Naive thymus-derived CD4-positive, alpha-beta T cell (primary cell): ENCODE measurements at regions not wholly inside any gene's neighbourhood (a gene's known extent, or its start where the extent isn't known, plus 50 kb on each side); places are given as distances from the start of the nearest gene placed in this dataset.
"Not testable (repeated sequence)": the region's sequence is repeated elsewhere in the genome, so short reads cannot be mapped to it uniquely, and the experiment has no call there.

Experiments
- ATAC-seq: fragments of 150-1000 bp; cut with Tn5 transposase; 2 replicates; pipeline ENCODE4 v1.10.0; 2021; ENCODE audit warnings: mild to moderate bottlenecking, moderate library complexity
- CTCF ChIA-PET: fragments of 350-600 bp; sonication (Branson Sonifier 250); formaldehyde crosslinking; loops from one replicate; lab custom pipeline; 2021; ENCODE audit warnings: antibody characterized with exemption; lab: Charles Lee
- POLR2A ChIA-PET: fragments of 350-600 bp; sonication (Branson Sonifier 250); formaldehyde crosslinking; loops from one replicate; lab custom pipeline; 2021; ENCODE audit warnings: antibody characterized with exemption, inconsistent platforms; lab: Charles Lee
- DNase-seq, 9 donors: peaks; one replicate each; pipeline versions ENCODE4 v3.0.0 to v3.0.0-alpha.2; 2020 to 2022; ENCODE audit warnings: mixed read lengths in 1 of 9
- H3K27ac ChIP-seq: one replicate; pipeline ENCODE4 v1.7.0; 2013; ENCODE audit warnings: mild to moderate bottlenecking, low read depth, low read length, moderate library complexity
- H3K27me3 ChIP-seq, 2 donors: one replicate each; pipeline ENCODE4 v1.7.0; 2013; ENCODE audit warnings: low read length in 2 of 2, mild to moderate bottlenecking in 2 of 2, moderate library complexity in 2 of 2; ENCODE audit not compliant: control insufficient read depth in 2 of 2, insufficient read depth in 2 of 2
- H3K36me3 ChIP-seq, 3 experiments: 1 replicate in 2 of 3; 2 replicates in 1 of 3; pipeline ENCODE4 v1.7.0; 2013; ENCODE audit warnings: low read length in 3 of 3, mild to moderate bottlenecking in 3 of 3, moderate library complexity in 1 of 3; ENCODE audit not compliant: insufficient read depth in 3 of 3, control insufficient read depth in 2 of 3
- H3K4me1 ChIP-seq, 2 donors: one replicate each; pipeline ENCODE4 v1.7.0; 2013; ENCODE audit warnings: low read length in 2 of 2, mild to moderate bottlenecking in 2 of 2, moderate library complexity in 1 of 2; ENCODE audit not compliant: control insufficient read depth in 2 of 2, insufficient read depth in 2 of 2
- H3K4me3 ChIP-seq: 2 replicates; pipeline ENCODE4 v1.7.0; 2013; ENCODE audit warnings: mild to moderate bottlenecking, low read length
- H3K9me3 ChIP-seq, 3 experiments: 1 replicate in 2 of 3; 2 replicates in 1 of 3; pipeline ENCODE4 v1.7.0; 2013; ENCODE audit warnings: low read length in 3 of 3; ENCODE audit not compliant: control insufficient read depth in 2 of 3
- H3K27ac Mint-ChIP-seq, 9 donors: one replicate each; pipeline ENCODE4 v1.8.0; 2020 to 2022; ENCODE audit warnings: mixed read lengths in 9 of 9, mild to moderate bottlenecking in 8 of 9, moderate library complexity in 5 of 9, inconsistent platforms in 2 of 9
- H3K27me3 Mint-ChIP-seq, 5 donors: one replicate each; pipeline ENCODE4 v1.8.0; 2021 to 2022; ENCODE audit warnings: mixed read lengths in 5 of 5, mild to moderate bottlenecking in 1 of 5
- H3K36me3 Mint-ChIP-seq, 5 donors: one replicate each; pipeline ENCODE4 v1.8.0; 2020 to 2022; ENCODE audit warnings: mixed read lengths in 5 of 5, mild to moderate bottlenecking in 3 of 5, inconsistent platforms in 1 of 5
- H3K4me1 Mint-ChIP-seq, 7 donors: one replicate each; pipeline ENCODE4 v1.8.0; 2020 to 2022; ENCODE audit warnings: mixed read lengths in 7 of 7, mild to moderate bottlenecking in 3 of 7, inconsistent platforms in 1 of 7
- H3K4me3 Mint-ChIP-seq, 10 donors: one replicate each; pipeline ENCODE4 v1.8.0; 2020 to 2022; ENCODE audit warnings: mild to moderate bottlenecking in 10 of 10, mixed read lengths in 10 of 10, moderate library complexity in 6 of 10, inconsistent platforms in 2 of 10
- H3K9me3 Mint-ChIP-seq, 11 donors: one replicate each; pipeline ENCODE4 v1.8.0; 2020 to 2022; ENCODE audit warnings: mixed read lengths in 11 of 11, mild to moderate bottlenecking in 4 of 11, inconsistent platforms in 1 of 11, moderate library complexity in 1 of 11
- intact Hi-C, 2 donors: fragments of 100-400 bp; cut with micrococcal nuclease; formaldehyde crosslinking; loops; one replicate each; pipeline ENCODE4 v1.15.1; 2023

GRCh38 chr7:149972977-149973376 is 99.2 kb downstream of the ATP6V0E2 start:
- H3K36me3 ChIP-seq, H3K27ac Mint-ChIP-seq, H3K4me3 ChIP-seq, H3K9me3 ChIP-seq, intact Hi-C loops, CTCF ChIA-PET, ATAC-seq, DNase-seq, H3K27me3 ChIP-seq, H3K4me3 Mint-ChIP-seq, H3K4me1 ChIP-seq, POLR2A ChIA-PET, H3K9me3 Mint-ChIP-seq, H3K27ac ChIP-seq, H3K4me1 Mint-ChIP-seq: not testable (repeated sequence)
- Mint-ChIP-seq H3K27me3 (peaks cover 0 to 35% (median 7%) of the 10 kb centered on the region in 5 donors), H3K36me3 (peaks cover 0 to 14% (median 0%) of the 10 kb centered on the region in 5 donors)

DNA sequence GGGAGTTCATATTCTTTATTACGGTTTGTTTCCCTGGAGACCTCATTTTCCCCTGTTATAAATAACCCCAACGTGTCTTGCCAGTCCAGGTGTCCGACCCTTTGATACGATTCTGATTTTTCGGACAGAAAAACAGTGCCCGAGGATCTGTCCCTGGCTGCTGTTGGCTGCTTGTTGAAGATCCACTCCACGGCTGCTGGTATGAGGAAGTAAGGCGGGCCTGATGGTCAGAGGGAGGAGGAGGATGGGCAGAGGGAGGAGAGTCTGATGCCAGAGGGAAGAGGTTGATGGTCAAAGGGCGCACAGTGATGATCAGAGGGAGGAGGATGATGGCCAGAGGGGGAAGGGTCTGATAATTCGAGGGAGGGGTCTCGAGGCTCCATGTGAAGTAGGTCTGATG is 99.9 kb downstream of the ATP6V0E2 start:
- H3K27me3 ChIP-seq, intact Hi-C loops, H3K27ac ChIP-seq, ATAC-seq, H3K9me3 Mint-ChIP-seq, H3K4me1 ChIP-seq, H3K27ac Mint-ChIP-seq, H3K9me3 ChIP-seq, CTCF ChIA-PET, H3K4me3 ChIP-seq, POLR2A ChIA-PET, H3K4me1 Mint-ChIP-seq, DNase-seq, H3K36me3 ChIP-seq, H3K4me3 Mint-ChIP-seq: not testable (repeated sequence)
- Mint-ChIP-seq H3K36me3 (peaks cover 0 to 14% (median 0%) of the 10 kb centered on the region in 5 donors), H3K27me3 (peaks cover 0 to 35% (median 7%) of the 10 kb centered on the region in 5 donors)

DNA sequence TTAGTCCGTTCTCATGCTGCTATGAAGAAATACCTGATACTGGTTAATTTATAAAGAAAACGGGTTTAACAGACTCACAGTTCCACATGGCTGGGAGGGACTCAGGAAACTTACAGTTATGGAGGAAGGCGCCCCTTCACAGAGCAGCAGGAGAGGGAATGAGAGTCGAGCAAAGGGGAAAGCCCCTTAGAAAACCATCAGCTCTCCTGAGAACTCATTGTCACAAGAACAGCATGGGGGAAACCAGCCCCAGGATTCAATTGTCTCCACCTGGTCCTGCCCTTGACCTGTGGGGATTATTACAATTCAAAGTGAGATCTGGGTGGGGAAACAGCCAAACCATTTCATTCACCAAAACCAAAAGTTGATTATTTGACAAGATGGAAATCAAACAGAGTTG is 101.8 kb downstream of the ATP6V0E2 start:
- peak overlapping the region in 2 of 10 donors; percentile 17 to 21 for H3K4me3 Mint-ChIP-seq
- DNase-seq, H3K27ac Mint-ChIP-seq, CTCF ChIA-PET, H3K36me3 ChIP-seq, H3K9me3 Mint-ChIP-seq, intact Hi-C loops, H3K4me1 ChIP-seq, ATAC-seq, H3K27ac ChIP-seq, H3K4me3 ChIP-seq, H3K9me3 ChIP-seq, H3K27me3 ChIP-seq, H3K4me1 Mint-ChIP-seq, POLR2A ChIA-PET: not testable (repeated sequence)
- peaks cover 0 to 14% (median 0%) of the 10 kb centered on the region in 5 donors for H3K36me3 Mint-ChIP-seq
- H3K27me3 Mint-ChIP-seq: peaks cover 0 to 40% (median 4%) of the 10 kb centered on the region in 5 donors

- H3K4me1 ChIP-seq, H3K9me3 ChIP-seq, H3K36me3 ChIP-seq, DNase-seq, H3K27ac Mint-ChIP-seq, H3K27ac ChIP-seq, CTCF ChIA-PET, H3K27me3 ChIP-seq, H3K9me3 Mint-ChIP-seq, H3K4me1 Mint-ChIP-seq, POLR2A ChIA-PET, H3K36me3 Mint-ChIP-seq, H3K4me3 ChIP-seq, ATAC-seq, H3K4me3 Mint-ChIP-seq, intact Hi-C loops: not testable (repeated sequence)
- peaks cover 0 to 31% (median 4%) of the 10 kb centered on the region in 5 donors for H3K27me3 Mint-ChIP-seq
These were observed 104.8 kb downstream of the ATP6V0E2 start for GRCh38 chr7:149978537-149978936.

DNA sequence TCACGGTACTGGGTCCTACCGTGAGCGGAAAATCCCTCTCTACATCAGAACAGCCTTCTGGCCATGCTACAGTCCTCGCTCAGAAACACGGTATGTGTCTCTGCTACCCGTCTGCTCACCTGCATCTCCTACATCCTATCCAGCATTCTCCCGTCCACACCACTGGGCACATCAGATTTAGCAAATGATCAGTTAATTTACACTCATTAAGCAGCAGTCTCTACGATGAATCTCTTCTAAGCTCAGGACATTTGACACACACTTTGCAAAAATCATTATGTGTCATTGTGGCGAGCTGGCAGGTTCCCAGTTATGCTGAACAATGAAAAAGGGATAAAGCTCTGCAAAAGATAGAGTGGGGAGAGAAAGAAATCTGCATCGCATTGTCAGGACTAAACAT is 105.2 kb downstream of the ATP6V0E2 start:
- H3K4me1 Mint-ChIP-seq, H3K27ac Mint-ChIP-seq, H3K36me3 ChIP-seq, H3K4me3 ChIP-seq, H3K4me1 ChIP-seq, H3K27me3 ChIP-seq, H3K27ac ChIP-seq, POLR2A ChIA-PET, H3K36me3 Mint-ChIP-seq, ATAC-seq, H3K9me3 ChIP-seq, H3K9me3 Mint-ChIP-seq, intact Hi-C loops, CTCF ChIA-PET, H3K4me3 Mint-ChIP-seq, DNase-seq: not testable (repeated sequence)
- H3K27me3 Mint-ChIP-seq: peaks cover 0 to 31% (median 4%) of the 10 kb centered on the region in 5 donors

GRCh38 chr7:149982537-149983112 is 108.9 kb downstream of the ATP6V0E2 start:
- H3K36me3 Mint-ChIP-seq, ATAC-seq, intact Hi-C loops, H3K27me3 ChIP-seq, H3K9me3 ChIP-seq, H3K27ac ChIP-seq, POLR2A ChIA-PET, H3K27ac Mint-ChIP-seq, H3K4me3 Mint-ChIP-seq, H3K9me3 Mint-ChIP-seq, H3K4me1 ChIP-seq, DNase-seq, H3K36me3 ChIP-seq, H3K4me1 Mint-ChIP-seq, H3K4me3 ChIP-seq, CTCF ChIA-PET: not testable (repeated sequence)
- peaks cover 0 to 11% (median 0%) of the 10 kb centered on the region in 5 donors for H3K27me3 Mint-ChIP-seq

GRCh38 chr7:149986866-149987265 is 113.1 kb downstream of the ATP6V0E2 start:
- POLR2A ChIA-PET, H3K9me3 Mint-ChIP-seq, CTCF ChIA-PET, H3K36me3 Mint-ChIP-seq, H3K4me3 ChIP-seq, H3K27ac ChIP-seq, H3K27ac Mint-ChIP-seq, H3K9me3 ChIP-seq, intact Hi-C loops, H3K27me3 ChIP-seq, H3K4me1 Mint-ChIP-seq, H3K4me3 Mint-ChIP-seq, H3K4me1 ChIP-seq, H3K27me3 Mint-ChIP-seq, DNase-seq, H3K36me3 ChIP-seq, ATAC-seq: not testable (repeated sequence)
